H9 (cell line): ENCODE measurements at regions not wholly inside any gene's neighbourhood (a gene's known extent, or its start where the extent isn't known, plus 50 kb on each side); places are given as distances from the start of the nearest gene placed in this dataset.

ENCODE experiments used
- DNase-seq: peaks from one replicate; pipeline ENCODE4 v3.0.0-alpha.2; 2017
- H2AFZ ChIP-seq: one replicate; pipeline ENCODE4 v1.6.1; 2013; ENCODE audit warnings: mild to moderate bottlenecking, low read length, control low read depth, moderate library complexity
- H2AK5ac ChIP-seq: 2 replicates; pipeline ENCODE4 v1.6.1; 2013; ENCODE audit warnings: low read length, control low read depth, mixed read lengths; ENCODE audit not compliant: insufficient read length
- H2BK120ac ChIP-seq: one replicate; pipeline ENCODE4 v1.6.1; 2013; ENCODE audit warnings: low read depth, mild to moderate bottlenecking, low read length, control low read depth, inconsistent platforms; ENCODE audit not compliant: poor library complexity, severe bottlenecking
- H2BK12ac ChIP-seq: 2 replicates; pipeline ENCODE4 v1.6.1; 2013; ENCODE audit warnings: low read length, control low read depth, mixed read lengths, low read depth; ENCODE audit not compliant: insufficient read length
- H2BK15ac ChIP-seq: 2 replicates; pipeline ENCODE4 v1.6.1; 2013; ENCODE audit warnings: low read depth, low read length, control low read depth
- H2BK20ac ChIP-seq: one replicate; pipeline ENCODE4 v1.6.1; 2013; ENCODE audit warnings: low read depth, mild to moderate bottlenecking, low read length, control low read depth, inconsistent platforms; ENCODE audit not compliant: poor library complexity, severe bottlenecking
- H2BK5ac ChIP-seq: 2 replicates; pipeline ENCODE4 v1.6.1; 2013; ENCODE audit warnings: low read length, control low read depth, mixed read lengths; ENCODE audit not compliant: insufficient read length
- H3K14ac ChIP-seq: 2 replicates; pipeline ENCODE4 v1.6.1; 2013; ENCODE audit warnings: low read length, control low read depth; ENCODE audit not compliant: insufficient read depth
- H3K18ac ChIP-seq: 2 replicates; pipeline ENCODE4 v1.6.1; 2013; ENCODE audit warnings: low read depth, mild to moderate bottlenecking, mixed read lengths, low read length, control low read depth; ENCODE audit not compliant: insufficient read length
- H3K23ac ChIP-seq: 2 replicates; pipeline ENCODE4 v1.6.1; 2013; ENCODE audit warnings: low read length, control low read depth, mixed read lengths, low read depth; ENCODE audit not compliant: insufficient read length
- H3K23me2 ChIP-seq: 2 replicates; pipeline ENCODE4 v1.6.1; 2013; ENCODE audit warnings: low read depth, mild to moderate bottlenecking, mixed read lengths, low read length, control low read depth; ENCODE audit not compliant: insufficient read length, poor library complexity, severe bottlenecking
- H3K27ac ChIP-seq: 2 replicates; pipeline ENCODE4 v1.5.1; 2013; ENCODE audit warnings: low read length, control low read depth, mixed read lengths, low read depth; ENCODE audit not compliant: insufficient read length
- H3K27me3 ChIP-seq: 2 replicates; pipeline ENCODE4 v1.6.1; 2013; ENCODE audit warnings: low read length, control low read depth, inconsistent platforms; ENCODE audit not compliant: insufficient read depth
- H3K4ac ChIP-seq: 2 replicates; pipeline ENCODE4 v1.6.1; 2013; ENCODE audit warnings: low read depth, mild to moderate bottlenecking, control low read depth, inconsistent platforms, low read length, moderate library complexity
- H3K4me1 ChIP-seq: 2 replicates; pipeline ENCODE4 v1.6.1; 2013; ENCODE audit warnings: low read length, control low read depth, inconsistent platforms; ENCODE audit not compliant: insufficient read depth
- H3K4me2 ChIP-seq: 2 replicates; pipeline ENCODE4 v1.6.1; 2013; ENCODE audit warnings: low read length, control low read depth, mixed read lengths; ENCODE audit not compliant: insufficient read length, insufficient read depth
- H3K56ac ChIP-seq: 2 replicates; pipeline ENCODE4 v1.6.1; 2013; ENCODE audit warnings: low read depth, mild to moderate bottlenecking, mixed read lengths, low read length, control low read depth; ENCODE audit not compliant: insufficient read length
- H3K79me1 ChIP-seq: 2 replicates; pipeline ENCODE4 v1.6.1; 2013; ENCODE audit warnings: low read depth, mild to moderate bottlenecking, moderate library complexity, low read length, control low read depth, inconsistent platforms; ENCODE audit not compliant: insufficient read depth, poor library complexity, severe bottlenecking
- H3K79me2 ChIP-seq: 2 replicates; pipeline ENCODE4 v1.6.1; 2013; ENCODE audit warnings: low read length, control low read depth, inconsistent platforms; ENCODE audit not compliant: insufficient read depth
- H3K9ac ChIP-seq: 2 replicates; pipeline ENCODE4 v1.6.1; 2013; ENCODE audit warnings: low read length, control low read depth, mixed read lengths; ENCODE audit not compliant: insufficient read length; ENCODE audit errors: extremely low read depth
- H3K9me3 ChIP-seq: one replicate; pipeline ENCODE4 v1.6.1; 2013; ENCODE audit warnings: low read depth, low read length, inconsistent platforms; ENCODE audit not compliant: control insufficient read depth
- H3T11ph ChIP-seq: one replicate; pipeline ENCODE4 v1.6.1; 2013; ENCODE audit warnings: mild to moderate bottlenecking, low read length, control low read depth, inconsistent platforms
- H4K20me1 ChIP-seq: one replicate; pipeline ENCODE4 v1.6.1; 2013; ENCODE audit not compliant: control insufficient read depth, insufficient read length, insufficient read depth
- H4K5ac ChIP-seq: 2 replicates; pipeline ENCODE4 v1.6.1; 2013; ENCODE audit warnings: low read depth, mild to moderate bottlenecking, mixed read lengths, low read length, control low read depth; ENCODE audit not compliant: insufficient read length
- H4K8ac ChIP-seq: replicated peaks from 2 replicates; pipeline ENCODE4 v1.6.1; 2013; ENCODE audit warnings: low read length, control low read depth, mixed read lengths, low read depth; ENCODE audit not compliant: insufficient read length
- H4K91ac ChIP-seq: 2 replicates; pipeline ENCODE4 v1.6.1; 2013; ENCODE audit warnings: low read depth, mild to moderate bottlenecking, moderate library complexity, mixed read lengths, low read length, control low read depth; ENCODE audit not compliant: insufficient read length
- H3K27ac Mint-ChIP-seq, 3 experiments: 2 replicates in 2 of 3; 3 replicates in 1 of 3; pipeline ENCODE4 v1.8.0; 2020 to 2021; ENCODE audit warnings: mixed read lengths in 3 of 3, mild to moderate bottlenecking in 1 of 3, moderate library complexity in 1 of 3
- H3K27me3 Mint-ChIP-seq: 2 replicates; pipeline ENCODE4 v1.8.0; 2021; ENCODE audit warnings: low read depth, mild to moderate bottlenecking, moderate library complexity, mixed read lengths
- H3K36me3 Mint-ChIP-seq, 3 experiments: 2 replicates in 2 of 3; 3 replicates in 1 of 3; pipeline ENCODE4 v1.8.0; 2020 to 2021; ENCODE audit warnings: low read depth in 3 of 3, mixed read lengths in 3 of 3; ENCODE audit not compliant: insufficient read depth in 1 of 3
- H3K4me1 Mint-ChIP-seq, 2 experiments: 2 replicates each; pipeline ENCODE4 v1.8.0; 2020; ENCODE audit warnings: mixed read lengths in 2 of 2
- H3K4me3 Mint-ChIP-seq, 2 experiments: 2 replicates in 1 of 2; 3 replicates in 1 of 2; pipeline ENCODE4 v1.8.0; 2020 to 2021; ENCODE audit warnings: mild to moderate bottlenecking in 2 of 2, mixed read lengths in 2 of 2, moderate library complexity in 1 of 2
- H3K9me3 Mint-ChIP-seq, 2 experiments: 2 replicates in 1 of 2; 3 replicates in 1 of 2; pipeline ENCODE4 v1.8.0; 2020; ENCODE audit warnings: mild to moderate bottlenecking in 2 of 2, mixed read lengths in 2 of 2, moderate library complexity in 1 of 2
- WGBS: extraction: QIAGEN DNeasy Blood & Tissue Kit; methylation state at CpG from one replicate; pipeline ENCODE4 v1.1.7; 2013; ENCODE audit warnings: missing lambda C conversion rate, low lambda C conversion rate, mixed read lengths; ENCODE audit not compliant: insufficient read length; ENCODE audit errors: extremely low coverage; 5-methylcytosine and 5-hydroxymethylcytosine counted together
- TF ChIP-seq, protein P1 (sequence below): fragments of 200-600 bp; sonication (generic); conservative IDR thresholded peaks from 3 replicates; pipeline ENCODE4 v1.8.0; 2021; ENCODE audit warnings: antibody characterized with exemption, mild to moderate bottlenecking

DNA sequence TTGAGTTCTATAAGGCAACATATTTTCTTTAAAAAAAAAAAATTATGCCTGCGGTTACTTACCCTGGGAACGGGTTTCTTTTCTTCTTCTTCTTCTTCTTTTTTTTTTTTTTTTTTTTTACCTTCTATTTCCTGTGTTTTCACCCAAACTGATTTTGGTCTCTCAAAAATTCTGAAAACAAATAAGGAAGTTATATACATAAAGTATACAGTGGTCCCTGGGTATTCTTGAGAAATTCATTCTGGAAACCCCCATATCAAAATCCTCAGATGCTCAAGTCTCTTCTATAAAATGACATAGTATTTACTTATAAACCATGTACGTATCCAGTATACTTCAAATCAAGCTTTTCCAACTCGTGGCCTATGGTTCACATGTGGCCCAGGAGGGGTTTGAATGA is 326.7 kb downstream of the MAT2B start:
- H3K4me1 Mint-ChIP-seq = no peaks in the 10 kb centered on the region

More for the DNA sequence above, 326.7 kb downstream of the MAT2B start:
- Mint-ChIP-seq H3K9me3 (peaks cover 0 to 5% of the 10 kb centered on the region in 2 experiments; a peak in 1 of 5 replicates), H3K4me3 (no peak overlapping the region), H3K36me3 (no peaks in the 10 kb centered on the region), H3K27me3 (no peaks in the 10 kb centered on the region), H3K27ac (no peak overlapping the region)
- Histone ChIP-seq H3K79me2 (no peaks in the 10 kb centered on the region), H3K14ac (no peak overlapping the region), H3K9ac (no peak overlapping the region), H2BK5ac (no peak overlapping the region), H3K79me1 (no peaks in the 10 kb centered on the region), H2BK120ac (no peak overlapping the region), H3K23ac (no peak overlapping the region), H2AFZ (no peak overlapping the region), H3K9me3 (no peaks in the 10 kb centered on the region), H4K20me1 (no peaks in the 10 kb centered on the region), H4K91ac (no peak overlapping the region), H2BK20ac (no peak overlapping the region), H2AK5ac (no peak overlapping the region), H3K4me2 (no peak overlapping the region), H3T11ph (no peak overlapping the region), H4K5ac (no peak overlapping the region), H3K4me1 (no peaks in the 10 kb centered on the region), H3K18ac (no peak overlapping the region), H4K8ac (no peak overlapping the region), H3K27me3 (no peaks in the 10 kb centered on the region), H2BK15ac (no peak overlapping the region), H2BK12ac (no peak overlapping the region), H3K56ac (no peak overlapping the region), H3K27ac (no peak overlapping the region), H3K23me2 (no peaks in the 10 kb centered on the region), H3K4ac (no peak overlapping the region)
- no CpG with 5 or more reads among the region's 4 CpGs for WGBS
- TF ChIP-seq, protein P1, sequence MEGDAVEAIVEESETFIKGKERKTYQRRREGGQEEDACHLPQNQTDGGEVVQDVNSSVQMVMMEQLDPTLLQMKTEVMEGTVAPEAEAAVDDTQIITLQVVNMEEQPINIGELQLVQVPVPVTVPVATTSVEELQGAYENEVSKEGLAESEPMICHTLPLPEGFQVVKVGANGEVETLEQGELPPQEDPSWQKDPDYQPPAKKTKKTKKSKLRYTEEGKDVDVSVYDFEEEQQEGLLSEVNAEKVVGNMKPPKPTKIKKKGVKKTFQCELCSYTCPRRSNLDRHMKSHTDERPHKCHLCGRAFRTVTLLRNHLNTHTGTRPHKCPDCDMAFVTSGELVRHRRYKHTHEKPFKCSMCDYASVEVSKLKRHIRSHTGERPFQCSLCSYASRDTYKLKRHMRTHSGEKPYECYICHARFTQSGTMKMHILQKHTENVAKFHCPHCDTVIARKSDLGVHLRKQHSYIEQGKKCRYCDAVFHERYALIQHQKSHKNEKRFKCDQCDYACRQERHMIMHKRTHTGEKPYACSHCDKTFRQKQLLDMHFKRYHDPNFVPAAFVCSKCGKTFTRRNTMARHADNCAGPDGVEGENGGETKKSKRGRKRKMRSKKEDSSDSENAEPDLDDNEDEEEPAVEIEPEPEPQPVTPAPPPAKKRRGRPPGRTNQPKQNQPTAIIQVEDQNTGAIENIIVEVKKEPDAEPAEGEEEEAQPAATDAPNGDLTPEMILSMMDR = no peak
- DNase-seq = no peak
